ENCODE measurements at regions not wholly inside any gene's neighbourhood (a gene's known extent, or its start where the extent isn't known, plus 50 kb on each side); places are given as distances from the start of the nearest gene placed in this dataset.

- no peak overlapping the region for H3K27ac ChIP-seq
- TF ChIP-seq CTCF (IDR thresholded peaks at IDR 0.05) (no peak), ZFX (IDR thresholded peaks at IDR 0.05; ENCODE audit: borderline replicate concordance) (no peak)
Measured at GRCh38 chr5:166050531-166050930, 2240.9 kb upstream of the WWC1 start.

- TF ChIP-seq ZFX (IDR thresholded peaks at IDR 0.05; ENCODE audit: borderline replicate concordance): no peak
- TF ChIP-seq CTCF (IDR thresholded peaks at IDR 0.05): no peak
- H3K27ac ChIP-seq: no peak overlapping the region
Measured at GRCh38 chr5:166058660-166059059, 2232.8 kb upstream of the WWC1 start.

- no peak for TF ChIP-seq CTCF (IDR thresholded peaks at IDR 0.05)
- TF ChIP-seq ZFX (IDR thresholded peaks at IDR 0.05; ENCODE audit: borderline replicate concordance): no peak
- no peak overlapping the region for H3K27ac ChIP-seq
Measured at GRCh38 chr5:166062094-166062493, 2229.4 kb upstream of the WWC1 start.

GRCh38 chr5:166062719-166063118 is 2228.7 kb upstream of the WWC1 start:
- TF ChIP-seq ZFX (IDR thresholded peaks at IDR 0.05; ENCODE audit: borderline replicate concordance): no peak
- TF ChIP-seq CTCF (IDR thresholded peaks at IDR 0.05): no peak

GRCh38 chr5:166063261-166063660 is 2228.2 kb upstream of the WWC1 start:
- TF ChIP-seq CTCF (IDR thresholded peaks at IDR 0.05) (no peak), ZFX (IDR thresholded peaks at IDR 0.05; ENCODE audit: borderline replicate concordance) (no peak)
- H3K27ac ChIP-seq: peak overlapping the region; percentile 45

More at GRCh38 chr5:166062719-166063118, 2228.7 kb upstream of the WWC1 start:
- peak overlapping the region; percentile 45 for H3K27ac ChIP-seq

GRCh38 chr5:166068547-166069335 is 2222.7 kb upstream of the WWC1 start:
- no peak overlapping the region for H3K27ac ChIP-seq
- TF ChIP-seq CTCF (IDR thresholded peaks at IDR 0.05) (no peak), ZFX (IDR thresholded peaks at IDR 0.05; ENCODE audit: borderline replicate concordance) (no peak)

- TF ChIP-seq CTCF (IDR thresholded peaks at IDR 0.05) (no peak), ZFX (IDR thresholded peaks at IDR 0.05; ENCODE audit: borderline replicate concordance) (no peak)
- H3K27ac ChIP-seq: no peak overlapping the region
Measured at GRCh38 chr5:166073901-166074581, 2217.4 kb upstream of the WWC1 start.
